ENCODE measurements at regions not wholly inside any gene's neighbourhood (a gene's known extent, or its start where the extent isn't known, plus 50 kb on each side); places are given as distances from the start of the nearest gene placed in this dataset.
"Not testable (repeated sequence)": the region's sequence is repeated elsewhere in the genome, so short reads cannot be mapped to it uniquely, and the experiment has no call there.

DNA sequence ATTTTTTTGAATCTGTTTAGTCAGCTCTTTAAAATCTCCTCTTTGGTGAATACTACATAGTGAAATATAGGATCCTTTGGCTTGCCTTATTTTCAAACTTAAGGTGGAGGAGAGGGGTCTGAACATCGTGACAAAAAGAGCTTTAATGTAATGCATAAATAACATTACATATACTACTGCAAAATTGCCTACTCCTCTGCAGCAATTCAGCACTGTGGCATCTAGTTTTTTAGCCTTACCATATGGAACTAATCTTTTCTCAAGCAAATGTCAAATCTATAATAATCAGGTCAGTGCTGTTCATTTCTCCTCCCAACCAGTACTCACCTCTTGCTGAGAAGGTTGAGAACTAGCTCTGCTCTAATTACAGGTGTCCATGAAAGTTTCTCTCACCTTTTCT lies 394.0 kb upstream of the CDIN1 start:
- H3K36me3 ChIP-seq (ENCODE audit: insufficient read depth): no peaks in the 10 kb centered on the region
- H3K9ac ChIP-seq: no peak overlapping the region
- no peak overlapping the region for H3K27ac ChIP-seq
- no peaks in the 10 kb centered on the region for H3K79me2 ChIP-seq (ENCODE audit: insufficient read depth, low read depth)
- H3K4me1 ChIP-seq (ENCODE audit: low read depth, poor library complexity, severe bottlenecking): peaks cover 10% of the 10 kb centered on the region
- no peaks in the 10 kb centered on the region for H4K20me1 ChIP-seq (ENCODE audit: insufficient read depth)
- no peak for TF ChIP-seq CTCF (conservative IDR thresholded peaks at IDR 0.05; ENCODE audit: low read depth, low read length)
- H3K4me2 ChIP-seq: peak overlapping the region; percentile 29
- H2AFZ ChIP-seq (ENCODE audit: low read depth): no peak overlapping the region
- no peak overlapping the region for H3K4me3 ChIP-seq (IDR thresholded peaks at IDR 0.05; ENCODE audit: insufficient read depth, low read depth, low read length)
- no peaks in the 10 kb centered on the region for H3K27me3 ChIP-seq (ENCODE audit: insufficient read depth, low read depth)

GRCh38 chr15:36185845-36186244 lies 393.6 kb upstream of the CDIN1 start:
- no peak overlapping the region for H2AFZ ChIP-seq (ENCODE audit: low read depth)
- H3K4me2 ChIP-seq: no peak overlapping the region
- no peaks in the 10 kb centered on the region for H4K20me1 ChIP-seq (ENCODE audit: insufficient read depth)
- H3K27me3 ChIP-seq (ENCODE audit: insufficient read depth, low read depth): no peaks in the 10 kb centered on the region
- H3K79me2 ChIP-seq (ENCODE audit: insufficient read depth, low read depth): no peaks in the 10 kb centered on the region
- TF ChIP-seq CTCF (conservative IDR thresholded peaks at IDR 0.05; ENCODE audit: low read depth, low read length): no peak
- peaks cover 10% of the 10 kb centered on the region for H3K4me1 ChIP-seq (ENCODE audit: low read depth, poor library complexity, severe bottlenecking)
- no peaks in the 10 kb centered on the region for H3K36me3 ChIP-seq (ENCODE audit: insufficient read depth)
- no peak overlapping the region for H3K9ac ChIP-seq
- no peak overlapping the region for H3K27ac ChIP-seq
- H3K4me3 ChIP-seq (IDR thresholded peaks at IDR 0.05; ENCODE audit: insufficient read depth, low read depth, low read length): no peak overlapping the region

DNA sequence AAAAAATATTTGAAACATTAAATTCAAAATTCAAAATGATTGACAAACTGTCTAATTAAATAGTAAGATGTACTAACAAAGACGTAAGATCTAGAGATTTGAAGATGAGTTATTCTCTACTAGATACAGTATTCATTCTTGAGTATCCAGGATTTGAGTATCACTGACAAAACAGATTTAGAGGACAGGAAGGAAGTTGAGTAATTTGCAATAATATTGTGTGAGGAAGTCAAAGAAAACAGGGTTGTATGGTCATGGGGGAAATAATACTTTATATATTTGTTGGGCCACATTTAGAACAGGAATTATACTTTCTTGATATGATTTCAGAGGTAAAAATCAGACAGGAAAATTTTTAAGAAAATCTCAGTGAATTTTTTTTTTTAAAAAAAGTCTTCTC lies 393.1 kb upstream of the CDIN1 start:
- peaks cover 10% of the 10 kb centered on the region for H3K4me1 ChIP-seq (ENCODE audit: low read depth, poor library complexity, severe bottlenecking)
- H2AFZ ChIP-seq (ENCODE audit: low read depth): no peak overlapping the region
- H3K4me2 ChIP-seq: no peak overlapping the region
- H4K20me1 ChIP-seq (ENCODE audit: insufficient read depth): no peaks in the 10 kb centered on the region
- no peaks in the 10 kb centered on the region for H3K36me3 ChIP-seq (ENCODE audit: insufficient read depth)
- no peak overlapping the region for H3K27ac ChIP-seq
- no peaks in the 10 kb centered on the region for H3K27me3 ChIP-seq (ENCODE audit: insufficient read depth, low read depth)
- no peaks in the 10 kb centered on the region for H3K79me2 ChIP-seq (ENCODE audit: insufficient read depth, low read depth)
- no peak overlapping the region for H3K4me3 ChIP-seq (IDR thresholded peaks at IDR 0.05; ENCODE audit: insufficient read depth, low read depth, low read length)
- no peak for TF ChIP-seq CTCF (conservative IDR thresholded peaks at IDR 0.05; ENCODE audit: low read depth, low read length)
- H3K9ac ChIP-seq: no peak overlapping the region

- no peak overlapping the region for H3K9ac ChIP-seq
- TF ChIP-seq CTCF (conservative IDR thresholded peaks at IDR 0.05; ENCODE audit: low read depth, low read length): no peak
- no peak overlapping the region for H3K4me2 ChIP-seq
- H3K27me3 ChIP-seq (ENCODE audit: insufficient read depth, low read depth): no peaks in the 10 kb centered on the region
- no peaks in the 10 kb centered on the region for H3K36me3 ChIP-seq (ENCODE audit: insufficient read depth)
- no peaks in the 10 kb centered on the region for H3K4me1 ChIP-seq (ENCODE audit: low read depth, poor library complexity, severe bottlenecking)
- H3K79me2 ChIP-seq (ENCODE audit: insufficient read depth, low read depth): no peaks in the 10 kb centered on the region
- no peak overlapping the region for H3K27ac ChIP-seq
- H2AFZ ChIP-seq (ENCODE audit: low read depth): no peak overlapping the region
- H3K4me3 ChIP-seq (IDR thresholded peaks at IDR 0.05; ENCODE audit: insufficient read depth, low read depth, low read length): no peak overlapping the region
- no peaks in the 10 kb centered on the region for H4K20me1 ChIP-seq (ENCODE audit: insufficient read depth)
Observed at GRCh38 chr15:36191459-36191858, 388.0 kb upstream of the CDIN1 start.

GRCh38 chr15:36195361-36196007 lies 383.9 kb upstream of the CDIN1 start:
- not testable (repeated sequence) for H2AFZ ChIP-seq (ENCODE audit: low read depth)

More at GRCh38 chr15:36195361-36196007, 383.9 kb upstream of the CDIN1 start:
- H3K27ac ChIP-seq; H3K9ac ChIP-seq; H3K4me3 ChIP-seq (IDR thresholded peaks at IDR 0.05; ENCODE audit: insufficient read depth, low read depth, low read length); H3K27me3 ChIP-seq (ENCODE audit: insufficient read depth, low read depth); H4K20me1 ChIP-seq (ENCODE audit: insufficient read depth); H3K4me2 ChIP-seq; H3K36me3 ChIP-seq (ENCODE audit: insufficient read depth); H3K79me2 ChIP-seq (ENCODE audit: insufficient read depth, low read depth); H3K4me1 ChIP-seq (ENCODE audit: low read depth, poor library complexity, severe bottlenecking): not testable (repeated sequence)

All from KMS-11 (cell line).